ENCODE measurements at regions not wholly inside any gene's neighbourhood (a gene's known extent, or its start where the extent isn't known, plus 50 kb on each side); places are given as distances from the start of the nearest gene placed in this dataset.

DNA sequence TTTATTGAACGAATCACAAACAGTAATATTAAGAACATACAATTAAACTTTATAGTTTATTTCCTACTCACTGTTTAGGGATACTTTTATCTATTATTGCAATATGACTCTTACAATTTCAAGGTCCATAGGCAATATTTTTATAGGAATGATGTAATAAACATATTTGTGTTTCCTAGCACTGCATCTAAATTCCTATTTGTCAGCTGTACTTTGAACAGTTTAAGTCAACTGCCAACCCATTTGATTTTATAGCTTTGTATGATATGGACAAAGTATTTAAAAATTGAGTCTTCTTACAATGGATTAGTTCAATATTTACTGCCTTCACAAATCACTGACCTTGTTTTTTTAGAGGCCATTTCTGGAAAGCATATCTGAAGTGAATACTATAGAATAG, 199.3 kb downstream of the PCDH7 start:
- intact Hi-C loops (cut with DNase I), result no loop called here
- ATAC-seq, result no peak

DNA sequence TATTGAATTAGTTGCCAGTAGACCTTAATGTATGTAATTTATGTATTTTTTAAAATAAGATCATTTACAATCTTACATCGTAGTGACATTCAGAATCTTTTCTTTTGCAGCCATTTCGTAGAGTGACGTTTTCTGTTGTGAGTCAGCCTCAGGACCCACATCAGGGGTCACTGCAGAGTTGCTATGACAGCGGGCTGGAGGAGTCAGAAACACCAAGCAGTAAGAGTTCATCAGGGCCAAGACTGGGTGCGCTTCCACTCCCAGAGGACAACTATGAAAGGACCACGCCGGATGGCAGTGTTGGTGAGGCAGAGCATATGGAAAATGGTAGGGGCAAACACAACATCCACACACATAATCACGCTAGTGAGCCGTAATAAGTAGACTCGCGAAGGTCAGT, 199.9 kb downstream of the PCDH7 start:
- no peak for DNase-seq (ENCODE audit: low spot score)
- ATAC-seq, result no peak
- intact Hi-C loops (cut with DNase I), result no loop called here

More for the DNA sequence above, 199.3 kb downstream of the PCDH7 start:
- DNase-seq (ENCODE audit: low spot score), result no peak

GRCh38 chr4:30922625-30923024, 202.5 kb downstream of the PCDH7 start:
- intact Hi-C loops (cut with DNase I), result no loop called here
- DNase-seq (ENCODE audit: low spot score) (no peak), ATAC-seq (no peak)

GRCh38 chr4:30924495-30924894, 204.3 kb downstream of the PCDH7 start:
- ATAC-seq, result no peak
- no peak for DNase-seq (ENCODE audit: low spot score)
- intact Hi-C loops (cut with DNase I), result no loop called here

GRCh38 chr4:30929649-30930048, 209.5 kb downstream of the PCDH7 start:
- DNase-seq (ENCODE audit: low spot score) (no peak), ATAC-seq (no peak)
- intact Hi-C loops (cut with DNase I), result no loop called here

DNA sequence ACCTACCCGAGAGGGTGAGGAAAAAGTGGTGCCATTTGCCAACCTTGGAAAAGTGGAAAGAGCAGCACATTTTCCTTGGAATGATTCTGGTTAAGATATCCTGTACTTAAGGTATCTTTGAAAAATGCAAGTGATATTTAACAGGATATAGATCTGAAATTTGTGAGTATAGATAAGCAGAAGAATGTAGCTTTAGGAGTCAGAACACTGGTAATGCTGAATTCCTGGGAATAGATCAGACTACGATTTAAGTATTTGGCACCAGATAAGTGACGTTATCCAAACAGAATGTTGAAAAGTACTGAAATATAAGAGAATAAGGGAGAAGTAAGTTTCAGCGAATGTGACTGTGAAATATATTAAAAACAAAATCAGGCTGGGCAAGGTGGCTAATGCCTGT, 210.1 kb downstream of the PCDH7 start:
- intact Hi-C loops (cut with DNase I), result no loop called here
- DNase-seq (ENCODE audit: low spot score) (no peak), ATAC-seq (no peak)

DNA sequence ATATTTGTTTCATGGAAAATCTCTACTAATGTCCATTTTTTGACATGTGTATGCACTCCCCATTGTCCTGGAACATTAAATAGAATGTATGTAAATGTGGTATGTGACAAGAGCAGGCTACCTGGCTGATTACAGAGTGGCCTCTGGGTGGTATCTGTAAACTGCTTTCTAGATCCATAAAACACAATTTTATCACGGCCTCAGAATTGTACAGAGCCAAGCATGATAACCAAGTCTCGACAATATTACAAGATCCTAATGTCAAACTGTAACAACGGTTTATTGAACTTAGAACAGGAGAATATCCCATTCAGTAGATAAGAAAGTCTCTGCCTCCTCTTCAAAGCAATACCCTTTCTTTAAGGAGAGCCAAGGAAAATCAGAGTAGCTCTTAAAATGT, 212.4 kb downstream of the PCDH7 start:
- intact Hi-C loops (cut with DNase I), result no loop called here
- ATAC-seq (no peak), DNase-seq (ENCODE audit: low spot score) (no peak)

- no peak for DNase-seq (ENCODE audit: low spot score)
- no peak for ATAC-seq
- intact Hi-C loops (cut with DNase I), result no loop called here
Observed at GRCh38 chr4:30939069-30939468, 218.9 kb downstream of the PCDH7 start.

GRCh38 chr4:30939684-30940083, 219.5 kb downstream of the PCDH7 start:
- intact Hi-C loops (cut with DNase I), result no loop called here
- DNase-seq (ENCODE audit: low spot score), result no peak
- ATAC-seq, result no peak

DNA sequence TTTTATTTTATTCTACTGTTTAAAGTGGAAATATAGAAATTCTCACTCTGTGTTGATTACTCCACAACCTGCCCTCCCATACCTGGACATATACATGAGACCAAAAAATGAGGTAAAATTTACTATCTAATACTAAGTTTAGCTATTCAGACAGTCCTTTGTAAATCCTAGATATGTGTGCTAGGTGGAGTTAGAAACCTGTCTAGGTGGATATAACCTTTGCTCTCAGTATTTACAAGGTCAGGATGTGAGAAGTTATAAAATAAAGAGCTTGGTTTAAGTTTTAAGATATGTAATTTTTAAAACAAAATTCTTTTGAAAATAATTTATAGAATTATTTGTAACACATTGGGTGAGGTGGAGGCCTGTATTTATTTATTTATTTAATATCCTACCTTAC, 221.5 kb downstream of the PCDH7 start:
- DNase-seq (ENCODE audit: low spot score), result no peak
- intact Hi-C loops (cut with DNase I), result no loop called here
- ATAC-seq, result no peak

- DNase-seq (ENCODE audit: low spot score) (no peak), ATAC-seq (no peak)
- intact Hi-C loops (cut with DNase I), result no loop called here
Observed at GRCh38 chr4:30943356-30943755, 223.2 kb downstream of the PCDH7 start.

- ATAC-seq, result no peak
- DNase-seq (ENCODE audit: low spot score), result no peak
- intact Hi-C loops (cut with DNase I), result no loop called here
Observed at GRCh38 chr4:30945586-30945985, 225.4 kb downstream of the PCDH7 start.

- no peak for ATAC-seq
- DNase-seq (ENCODE audit: low spot score), result no peak
- intact Hi-C loops (cut with DNase I), result no loop called here
Observed at GRCh38 chr4:30946288-30946687, 226.1 kb downstream of the PCDH7 start.

- DNase-seq (ENCODE audit: low spot score) (no peak), ATAC-seq (no peak)
- intact Hi-C loops (cut with DNase I), result no loop called here
Observed at GRCh38 chr4:30948653-30949052, 228.5 kb downstream of the PCDH7 start.

GRCh38 chr4:30950737-30951136, 230.6 kb downstream of the PCDH7 start:
- ATAC-seq, result no peak
- no peak for DNase-seq (ENCODE audit: low spot score)
- intact Hi-C loops (cut with DNase I), result no loop called here

DNA sequence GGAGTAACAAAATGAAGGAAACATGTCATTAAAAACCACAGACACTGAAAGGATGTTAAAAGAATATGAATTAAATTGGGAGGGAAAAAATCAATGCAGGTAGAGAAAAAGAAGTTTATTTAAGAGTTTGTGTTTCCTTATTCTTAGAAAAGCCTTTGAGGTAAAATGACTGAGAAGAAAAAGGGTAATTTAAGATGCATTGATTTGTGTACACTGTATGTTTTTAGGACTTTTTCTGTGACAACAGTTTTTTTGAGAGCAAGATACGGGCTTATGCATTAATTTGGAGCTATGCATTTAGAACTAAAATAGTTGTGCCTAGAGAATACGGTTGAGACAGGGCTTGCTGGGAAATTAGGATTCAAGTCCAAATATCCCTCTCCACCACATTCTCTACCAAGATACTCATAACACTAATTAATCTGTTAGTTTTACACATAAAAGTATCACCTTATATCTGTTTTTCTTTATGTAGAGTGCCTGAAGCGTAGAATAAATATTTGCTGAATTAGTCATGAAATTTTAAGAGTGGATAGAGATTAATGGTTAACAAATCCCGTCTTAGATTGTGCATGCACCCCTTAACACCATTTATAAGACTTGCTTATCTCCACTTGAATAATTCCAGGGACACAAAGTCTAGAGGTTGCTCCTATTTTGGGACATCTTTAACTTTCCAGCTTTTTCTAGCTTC, 232.5 kb downstream of the PCDH7 start:
- no peak for DNase-seq (ENCODE audit: low spot score)
- no peak for ATAC-seq
- intact Hi-C loops (cut with DNase I), result no loop called here

- ATAC-seq (no peak), DNase-seq (ENCODE audit: low spot score) (no peak)
- intact Hi-C loops (cut with DNase I), result no loop called here
Observed at GRCh38 chr4:30953799-30954198, 233.6 kb downstream of the PCDH7 start.

- intact Hi-C loops (cut with DNase I), result no loop called here
- no peak for ATAC-seq
Observed at GRCh38 chr4:30956916-30957315, 236.7 kb downstream of the PCDH7 start.

DNA sequence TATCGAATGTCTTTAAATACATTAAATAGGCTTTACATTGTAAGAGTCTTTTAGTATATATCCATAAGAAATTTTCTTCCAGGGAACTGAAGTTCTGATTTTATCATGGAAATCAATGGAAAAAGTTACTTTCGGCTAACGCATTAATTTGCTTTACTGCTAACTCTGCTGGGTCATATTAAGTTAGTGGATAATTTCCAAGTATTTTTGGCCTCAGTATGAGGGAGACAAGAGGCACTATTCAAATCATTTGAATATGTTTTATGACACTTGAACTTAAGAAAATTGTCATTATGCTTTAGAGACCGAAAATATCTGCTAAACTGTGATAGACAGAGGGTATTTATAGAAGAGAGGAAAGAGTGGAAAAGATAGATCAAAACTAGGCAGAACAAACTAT, 237.5 kb downstream of the PCDH7 start:
- intact Hi-C loops (cut with DNase I), result no loop called here
- ATAC-seq (no peak), DNase-seq (ENCODE audit: low spot score) (no peak)

More at GRCh38 chr4:30956916-30957315, 236.7 kb downstream of the PCDH7 start:
- no peak for DNase-seq (ENCODE audit: low spot score)

DNA sequence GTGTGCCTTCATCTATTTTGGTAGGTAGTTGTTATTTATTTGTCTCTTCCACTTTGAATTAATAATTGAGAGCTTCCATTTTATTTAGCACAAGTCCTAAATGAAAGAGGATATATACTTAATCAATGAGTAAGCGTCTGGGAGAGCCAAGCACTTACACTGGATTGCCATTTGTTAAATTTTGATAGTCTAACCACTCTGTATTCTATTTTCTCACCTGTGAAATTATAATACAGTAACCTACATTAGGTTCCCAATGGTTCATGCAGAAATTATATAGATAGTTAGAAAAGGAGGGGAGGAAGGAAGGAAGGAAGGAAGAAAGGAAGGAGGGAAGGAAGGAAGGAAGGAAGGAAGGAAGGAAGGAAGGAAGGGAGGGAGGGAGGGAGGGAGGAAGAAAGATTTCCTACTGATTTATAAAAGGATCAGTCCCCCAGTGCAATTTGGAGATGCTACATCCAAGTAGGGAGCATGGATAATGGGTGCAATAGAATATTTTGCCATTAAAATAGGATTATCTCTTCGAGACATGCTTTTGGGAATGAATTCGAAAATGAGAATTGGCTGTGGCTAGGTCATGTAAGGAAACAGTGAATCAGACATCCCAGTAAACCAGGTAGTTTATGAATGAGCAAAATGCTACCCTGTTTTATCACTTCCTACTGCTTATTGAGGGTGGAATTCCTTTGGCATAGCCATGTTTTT, 239.8 kb downstream of the PCDH7 start:
- no peak for ATAC-seq
- intact Hi-C loops (cut with DNase I), result no loop called here
- DNase-seq (ENCODE audit: low spot score), result no peak

DNA sequence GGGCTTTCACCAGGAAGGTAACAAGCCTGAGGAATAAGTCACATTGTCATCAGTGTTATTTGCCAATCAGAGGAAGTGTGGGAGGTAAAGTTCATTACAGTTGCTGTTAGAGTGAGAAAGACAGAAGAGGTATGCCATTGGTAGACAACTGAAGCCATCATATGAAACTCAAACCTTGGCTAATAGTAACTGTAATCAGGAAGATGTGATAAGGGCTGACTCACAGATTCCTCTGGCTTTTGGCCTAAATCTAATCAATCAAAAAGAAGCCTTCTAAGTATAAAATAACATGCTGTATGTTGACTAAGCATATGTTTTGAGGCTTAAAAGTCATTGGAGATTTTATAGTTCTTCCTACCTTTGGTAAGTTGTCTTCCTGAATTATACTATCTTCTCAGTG, 242.8 kb downstream of the PCDH7 start:
- intact Hi-C loops (cut with DNase I), result no loop called here
- ATAC-seq (no peak), DNase-seq (ENCODE audit: low spot score) (no peak)

All from sciatic nerve (tissue), 2 donors.